ENCODE measurements at regions not wholly inside any gene's neighbourhood (a gene's known extent, or its start where the extent isn't known, plus 50 kb on each side); places are given as distances from the start of the nearest gene placed in this dataset.

- Histone ChIP-seq H3K4me2 (ENCODE audit: insufficient read depth, low read length) (no peak overlapping the region), H3K36me3 (ENCODE audit: insufficient read depth, low read length) (no peaks in the 10 kb centered on the region), H4K20me1 (ENCODE audit: insufficient read depth, low read length) (no peaks in the 10 kb centered on the region), H3K4me1 (ENCODE audit: insufficient read depth, low read length) (peaks cover 11% of the 10 kb centered on the region), H3K27ac (ENCODE audit: low read depth, low read length) (no peak overlapping the region), H3K79me2 (ENCODE audit: insufficient read depth, low read length) (no peaks in the 10 kb centered on the region), H3K4me3 (ENCODE audit: insufficient read depth, low read length) (no peak overlapping the region), H3K27me3 (ENCODE audit: insufficient read depth, low read length) (no peaks in the 10 kb centered on the region), H2AFZ (ENCODE audit: low read length) (no peak overlapping the region), H3K9me3 (ENCODE audit: low read depth, low read length) (no peaks in the 10 kb centered on the region)
- DNase-seq (ENCODE audit: insufficient read length, low spot score, missing footprints): no peak
- no peak for TF ChIP-seq CTCF (IDR thresholded peaks at IDR 0.05; ENCODE audit: extremely low read depth, low read depth, low read length)
Observed at GRCh38 chr6:148142821-148143220, 199.8 kb upstream of the SASH1 start.

- Histone ChIP-seq H4K20me1 (ENCODE audit: insufficient read depth, low read length) (no peaks in the 10 kb centered on the region), H3K4me1 (ENCODE audit: insufficient read depth, low read length) (peaks cover 11% of the 10 kb centered on the region), H3K79me2 (ENCODE audit: insufficient read depth, low read length) (no peaks in the 10 kb centered on the region), H3K4me2 (ENCODE audit: insufficient read depth, low read length) (no peak overlapping the region), H3K4me3 (ENCODE audit: insufficient read depth, low read length) (no peak overlapping the region), H3K36me3 (ENCODE audit: insufficient read depth, low read length) (no peaks in the 10 kb centered on the region), H3K27me3 (ENCODE audit: insufficient read depth, low read length) (no peaks in the 10 kb centered on the region), H3K27ac (ENCODE audit: low read depth, low read length) (no peak overlapping the region), H2AFZ (ENCODE audit: low read length) (no peak overlapping the region), H3K9me3 (ENCODE audit: low read depth, low read length) (no peaks in the 10 kb centered on the region)
- TF ChIP-seq CTCF (IDR thresholded peaks at IDR 0.05; ENCODE audit: extremely low read depth, low read depth, low read length): no peak
- DNase-seq (ENCODE audit: insufficient read length, low spot score, missing footprints): no peak
Observed at GRCh38 chr6:148143771-148144170, 198.9 kb upstream of the SASH1 start.

GRCh38 chr6:148144917-148145521 is 197.6 kb upstream of the SASH1 start:
- Histone ChIP-seq H3K27ac (ENCODE audit: low read depth, low read length) (peak overlapping the region; percentile 32), H3K27me3 (ENCODE audit: insufficient read depth, low read length) (no peaks in the 10 kb centered on the region), H4K20me1 (ENCODE audit: insufficient read depth, low read length) (no peaks in the 10 kb centered on the region), H3K4me1 (ENCODE audit: insufficient read depth, low read length) (peaks cover 11% of the 10 kb centered on the region), H3K79me2 (ENCODE audit: insufficient read depth, low read length) (no peaks in the 10 kb centered on the region), H3K36me3 (ENCODE audit: insufficient read depth, low read length) (no peaks in the 10 kb centered on the region), H3K4me3 (ENCODE audit: insufficient read depth, low read length) (peak overlapping the region; percentile 65), H3K9me3 (ENCODE audit: low read depth, low read length) (no peaks in the 10 kb centered on the region), H2AFZ (ENCODE audit: low read length) (peak overlapping the region; percentile 82), H3K4me2 (ENCODE audit: insufficient read depth, low read length) (peak overlapping the region; percentile 82)
- peak; percentile 37 for DNase-seq (ENCODE audit: insufficient read length, low spot score, missing footprints)
- TF ChIP-seq CTCF (IDR thresholded peaks at IDR 0.05; ENCODE audit: extremely low read depth, low read depth, low read length): peak; percentile 98

GRCh38 chr6:148146717-148147462 is 195.7 kb upstream of the SASH1 start:
- Histone ChIP-seq H3K27ac (ENCODE audit: low read depth, low read length) (no peak overlapping the region), H3K27me3 (ENCODE audit: insufficient read depth, low read length) (no peaks in the 10 kb centered on the region), H3K4me2 (ENCODE audit: insufficient read depth, low read length) (no peak overlapping the region), H3K9me3 (ENCODE audit: low read depth, low read length) (no peaks in the 10 kb centered on the region), H4K20me1 (ENCODE audit: insufficient read depth, low read length) (no peaks in the 10 kb centered on the region), H3K4me3 (ENCODE audit: insufficient read depth, low read length) (no peak overlapping the region), H3K79me2 (ENCODE audit: insufficient read depth, low read length) (no peaks in the 10 kb centered on the region), H3K4me1 (ENCODE audit: insufficient read depth, low read length) (peaks cover 2% of the 10 kb centered on the region), H2AFZ (ENCODE audit: low read length) (peak overlapping the region; percentile 31), H3K36me3 (ENCODE audit: insufficient read depth, low read length) (no peaks in the 10 kb centered on the region)
- no peak for DNase-seq (ENCODE audit: insufficient read length, low spot score, missing footprints)
- no peak for TF ChIP-seq CTCF (IDR thresholded peaks at IDR 0.05; ENCODE audit: extremely low read depth, low read depth, low read length)

Data from osteoblast (primary cell).